Frontal cortex (tissue), 1 donor: ENCODE measurements at regions not wholly inside any gene's neighbourhood (a gene's known extent, or its start where the extent isn't known, plus 50 kb on each side); places are given as distances from the start of the nearest gene placed in this dataset. TPM values are rescaled to one million over a fixed set of nuclear protein-coding genes. Genes with fewer than 3 reads are reported as not detected.

ENCODE experiments used
- small RNA-seq: library from RNA; depleted of rRNA; stranded (forward); fragments of <200 nt; gene quantifications from one replicate; pipeline ENCODE3, GENCODE V24; 2014

Small RNAs in the stretch of these regions (small RNA-seq; reads per million reads assigned to genes)
- gene RN7SL332P = not detected
- not detected for gene RNU6-793P
